NCI-H1092 treated with DMSO at 0.1 percent for 48 hours (cell line): ENCODE measurements at regions not wholly inside any gene's neighbourhood (a gene's known extent, or its start where the extent isn't known, plus 50 kb on each side); places are given as distances from the start of the nearest gene placed in this dataset.

Experiments
- DNase-seq: peaks from one replicate; lab custom pipeline; 2025; lab: John Stamatoyannopoulos, UW

- DNase-seq: peak; percentile 75
Measured at GRCh38 chr3:194536871-194537637, 50.3 kb upstream of the ATP13A3 start.
